Gastroesophageal sphincter (tissue), 4 donors: ENCODE measurements at regions not wholly inside any gene's neighbourhood (a gene's known extent, or its start where the extent isn't known, plus 50 kb on each side); places are given as distances from the start of the nearest gene placed in this dataset.

Experiments
- ATAC-seq: fragments of 150-250 bp; one replicate; pipeline ENCODE4 v1.9.1; 2016; ENCODE audit warnings: mild to moderate bottlenecking, moderate library complexity
- H3K27ac ChIP-seq, 4 donors: fragments of 200-600 bp; sonication (generic) in 3 of 4; 1 replicate in 3 of 4; 2 replicates in 1 of 4; pipeline ENCODE4 v1.5.1; 2016 to 2019
- H3K27me3 ChIP-seq: fragments of 200-600 bp; sonication (generic); one replicate; pipeline ENCODE4 v1.5.1; 2019
- H3K36me3 ChIP-seq, 2 donors: fragments of 200-600 bp; sonication (generic); one replicate each; pipeline ENCODE4 v1.5.1; 2019; ENCODE audit warnings: control low read depth in 1 of 2
- H3K4me1 ChIP-seq, 3 donors: fragments of 200-600 bp; sonication (generic); 1 replicate in 2 of 3; 2 replicates in 1 of 3; pipeline ENCODE4 v1.5.1; 2016 to 2019; ENCODE audit warnings: control low read depth in 2 of 3
- H3K4me3 ChIP-seq, 2 donors: fragments of 200-600 bp; sonication (generic); one replicate each; pipeline ENCODE4 v1.5.1; 2019; ENCODE audit warnings: mild to moderate bottlenecking in 1 of 2, moderate library complexity in 1 of 2
- H3K9me3 ChIP-seq, 3 donors: fragments of 200-600 bp; sonication (generic); one replicate each; pipeline ENCODE4 v1.5.1; 2017 to 2019; ENCODE audit warnings: control low read depth in 2 of 3
- EP300 ChIP-seq: sonication (generic); formaldehyde crosslinking; IDR thresholded peaks from one replicate; pipeline ENCODE4 v1.6.1; 2017; ENCODE audit warnings: antibody characterized with exemption, mild to moderate bottlenecking
- POLR2A ChIP-seq, 2 donors: fragments of 450-650 bp; IDR thresholded peaks; one replicate each; pipeline ENCODE4 v1.6.1; 2017; ENCODE audit warnings: antibody characterized with exemption in 2 of 2, mild to moderate bottlenecking in 2 of 2, moderate library complexity in 1 of 2
- POLR2AphosphoS5 ChIP-seq: sonication (generic); formaldehyde crosslinking; IDR thresholded peaks from one replicate; pipeline ENCODE4 v1.6.1; 2017; ENCODE audit warnings: antibody characterized with exemption
- WGBS, 2 donors: methylation state at CpG; one replicate each; pipeline ENCODE4 v1.1.5; 2018; ENCODE audit warnings: low coverage in 1 of 2; 5-methylcytosine and 5-hydroxymethylcytosine counted together
- TF ChIP-seq, protein P1 (sequence below), 4 experiments: fragments of 200-600 bp in 2 of 4; fragments of 450-650 bp in 2 of 4; sonication (generic) in 1 of 4; IDR thresholded peaks; one replicate each; pipeline ENCODE4 v1.5.1; 2017 to 2019; ENCODE audit warnings: antibody characterized with exemption in 4 of 4, mild to moderate bottlenecking in 2 of 4, moderate library complexity in 2 of 4

- ATAC-seq = no peak
- Histone ChIP-seq H3K27ac (no peak overlapping the region), H3K4me3 (no peak overlapping the region), H3K4me1 (peaks cover 0 to 35% (median 3%) of the 10 kb centered on the region in 3 donors), H3K9me3 (no peaks in the 10 kb centered on the region), H3K36me3 (no peaks in the 10 kb centered on the region), H3K27me3 (no peaks in the 10 kb centered on the region)
- TF ChIP-seq EP300 (no peak), POLR2A (IDR thresholded peaks at IDR 0.05) (no peak)
- 59 to 88% methylated on average over 1 to 5 of the region's 6 CpGs for WGBS, 2 donors
Measured at GRCh38 chr5:34525761-34526160, 130.4 kb upstream of the RAI14 start.

DNA sequence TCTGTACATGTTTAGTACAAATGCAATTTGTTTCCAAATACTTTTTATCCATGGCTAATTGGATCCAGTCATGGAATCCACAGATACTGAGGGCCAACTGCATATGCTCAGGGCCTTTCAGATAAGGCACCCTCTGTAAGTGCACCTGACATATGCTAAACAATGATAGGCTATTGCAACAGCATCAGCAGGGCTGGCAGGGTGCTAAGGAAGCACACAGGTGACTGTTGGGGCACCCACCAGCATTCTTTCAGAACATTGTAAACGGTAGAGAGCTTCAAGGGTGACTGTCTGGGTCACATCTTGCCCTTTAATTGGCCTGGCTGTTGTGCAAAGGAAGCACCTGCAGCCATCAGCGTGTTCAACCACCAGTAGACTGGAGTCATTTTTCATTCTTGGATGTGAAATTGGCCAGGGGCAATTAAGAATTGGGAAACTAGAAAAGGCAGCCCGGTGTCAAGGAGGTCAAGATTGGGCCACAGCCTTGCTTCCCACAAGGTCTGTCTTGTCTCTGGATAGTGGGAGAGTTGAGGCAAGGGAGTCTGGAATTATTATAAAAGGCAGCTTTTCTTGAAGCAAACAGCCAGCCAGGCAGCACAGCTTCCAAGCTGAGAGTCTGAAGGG lies 129.3 kb upstream of the RAI14 start:
- WGBS, 2 donors = 68% methylated on average over 3 of the region's 3 CpGs; no CpG with 5 or more reads in 1 of the 2 donors
- Histone ChIP-seq H3K27ac (no peak overlapping the region), H3K9me3 (no peaks in the 10 kb centered on the region), H3K27me3 (no peaks in the 10 kb centered on the region), H3K4me3 (no peak overlapping the region), H3K36me3 (no peaks in the 10 kb centered on the region), H3K4me1 (peaks cover 0 to 38% (median 3%) of the 10 kb centered on the region in 3 donors)
- TF ChIP-seq, protein P1, sequence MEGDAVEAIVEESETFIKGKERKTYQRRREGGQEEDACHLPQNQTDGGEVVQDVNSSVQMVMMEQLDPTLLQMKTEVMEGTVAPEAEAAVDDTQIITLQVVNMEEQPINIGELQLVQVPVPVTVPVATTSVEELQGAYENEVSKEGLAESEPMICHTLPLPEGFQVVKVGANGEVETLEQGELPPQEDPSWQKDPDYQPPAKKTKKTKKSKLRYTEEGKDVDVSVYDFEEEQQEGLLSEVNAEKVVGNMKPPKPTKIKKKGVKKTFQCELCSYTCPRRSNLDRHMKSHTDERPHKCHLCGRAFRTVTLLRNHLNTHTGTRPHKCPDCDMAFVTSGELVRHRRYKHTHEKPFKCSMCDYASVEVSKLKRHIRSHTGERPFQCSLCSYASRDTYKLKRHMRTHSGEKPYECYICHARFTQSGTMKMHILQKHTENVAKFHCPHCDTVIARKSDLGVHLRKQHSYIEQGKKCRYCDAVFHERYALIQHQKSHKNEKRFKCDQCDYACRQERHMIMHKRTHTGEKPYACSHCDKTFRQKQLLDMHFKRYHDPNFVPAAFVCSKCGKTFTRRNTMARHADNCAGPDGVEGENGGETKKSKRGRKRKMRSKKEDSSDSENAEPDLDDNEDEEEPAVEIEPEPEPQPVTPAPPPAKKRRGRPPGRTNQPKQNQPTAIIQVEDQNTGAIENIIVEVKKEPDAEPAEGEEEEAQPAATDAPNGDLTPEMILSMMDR (IDR thresholded peaks at IDR 0.05) = no peak
- TF ChIP-seq POLR2A (IDR thresholded peaks at IDR 0.05) (no peak), EP300 (no peak), POLR2AphosphoS5 (no peak)
- no peak for ATAC-seq

GRCh38 chr5:34529581-34530331 lies 126.4 kb upstream of the RAI14 start:
- TF ChIP-seq POLR2A (IDR thresholded peaks at IDR 0.05) (no peak), EP300 (no peak), POLR2AphosphoS5 (no peak)
- TF ChIP-seq, protein P1 (IDR thresholded peaks at IDR 0.05) = no peak
- no peaks in the 10 kb centered on the region for H3K27me3 ChIP-seq
- H3K27ac ChIP-seq = peak overlapping the region in 3 of 4 donors; percentile 40 to 80 (median 55)
- H3K4me3 ChIP-seq = no peak overlapping the region
- ATAC-seq = peak; percentile 40
- no peaks in the 10 kb centered on the region for H3K36me3 ChIP-seq
- WGBS, 2 donors = 39 to 49% methylated on average over 8 of the region's 10 CpGs
- H3K4me1 ChIP-seq = peaks cover 0 to 30% (median 9%) of the 10 kb centered on the region in 3 donors
- no peaks in the 10 kb centered on the region for H3K9me3 ChIP-seq

DNA sequence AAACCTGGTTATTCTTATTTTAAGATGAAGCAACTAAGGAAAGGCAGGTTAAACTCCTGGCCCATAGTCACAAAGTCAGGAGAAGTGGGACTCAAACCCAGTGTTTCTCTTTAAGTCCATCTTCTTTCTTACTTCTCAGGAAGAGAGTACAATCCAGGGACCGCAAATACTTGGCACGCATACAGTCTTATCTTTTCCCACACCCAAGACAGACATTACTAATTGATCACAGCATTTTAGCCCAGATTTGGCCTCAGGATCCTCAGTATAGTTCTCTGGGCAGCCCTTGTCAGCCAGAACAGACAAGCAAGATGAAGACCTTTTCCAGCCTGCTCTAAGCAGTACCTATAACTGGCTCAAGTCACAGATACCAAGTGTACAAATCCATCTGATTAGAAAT lies 125.5 kb upstream of the RAI14 start:
- no peaks in the 10 kb centered on the region for H3K27me3 ChIP-seq
- no peaks in the 10 kb centered on the region for H3K9me3 ChIP-seq
- H3K4me1 ChIP-seq = peaks cover 0 to 30% (median 9%) of the 10 kb centered on the region in 3 donors
- 71 to 88% methylated on average over 2 of the region's 2 CpGs for WGBS, 2 donors
- H3K36me3 ChIP-seq = no peaks in the 10 kb centered on the region
- H3K4me3 ChIP-seq = no peak overlapping the region
- peak overlapping the region in 1 of 4 donors; percentile 80 for H3K27ac ChIP-seq
- TF ChIP-seq POLR2AphosphoS5 (no peak), POLR2A (IDR thresholded peaks at IDR 0.05) (no peak), EP300 (no peak)
- no peak for ATAC-seq

DNA sequence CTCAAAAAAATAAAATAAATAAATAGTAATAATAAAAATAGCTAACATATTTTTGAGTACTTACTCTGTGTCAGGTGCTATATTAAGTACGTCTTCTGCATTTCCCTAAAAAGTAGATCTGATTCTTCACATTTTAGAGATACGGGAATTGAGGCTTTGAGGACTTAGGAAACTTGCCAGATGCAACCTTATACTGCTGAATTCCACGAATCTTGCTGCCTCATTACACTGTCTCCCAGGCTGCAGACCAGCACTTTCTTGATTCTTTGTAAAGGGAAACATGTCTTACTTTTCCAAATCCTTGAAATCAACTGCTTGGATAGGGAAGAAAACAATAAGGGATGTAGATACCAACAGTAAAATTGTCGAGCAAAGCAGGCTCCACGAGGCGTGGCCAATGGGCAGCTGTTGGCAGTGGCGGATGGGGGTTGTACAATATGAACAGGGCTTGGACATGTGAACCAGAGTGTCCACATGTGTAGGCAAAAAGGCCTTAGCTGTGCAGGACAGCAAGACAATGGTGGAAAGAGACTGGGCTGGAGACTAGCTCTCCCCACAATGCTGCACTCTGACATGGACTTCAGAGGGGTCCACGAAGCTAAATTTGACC lies 124.3 kb upstream of the RAI14 start:
- 46 to 62% methylated on average over 7 to 8 of the region's 8 CpGs for WGBS, 2 donors
- peaks cover 0 to 30% (median 9%) of the 10 kb centered on the region in 3 donors for H3K4me1 ChIP-seq
- H3K4me3 ChIP-seq = no peak overlapping the region
- no peaks in the 10 kb centered on the region for H3K9me3 ChIP-seq
- no peaks in the 10 kb centered on the region for H3K36me3 ChIP-seq
- H3K27ac ChIP-seq = peak overlapping the region in 1 of 4 donors; percentile 59
- no peak for ATAC-seq
- H3K27me3 ChIP-seq = no peaks in the 10 kb centered on the region
- TF ChIP-seq POLR2AphosphoS5 (no peak), EP300 (no peak), POLR2A (IDR thresholded peaks at IDR 0.05) (no peak)
- TF ChIP-seq, protein P1 (IDR thresholded peaks at IDR 0.05) = no peak
